ENCODE measurements at regions not wholly inside any gene's neighbourhood (a gene's known extent, or its start where the extent isn't known, plus 50 kb on each side); places are given as distances from the start of the nearest gene placed in this dataset.

DNA sequence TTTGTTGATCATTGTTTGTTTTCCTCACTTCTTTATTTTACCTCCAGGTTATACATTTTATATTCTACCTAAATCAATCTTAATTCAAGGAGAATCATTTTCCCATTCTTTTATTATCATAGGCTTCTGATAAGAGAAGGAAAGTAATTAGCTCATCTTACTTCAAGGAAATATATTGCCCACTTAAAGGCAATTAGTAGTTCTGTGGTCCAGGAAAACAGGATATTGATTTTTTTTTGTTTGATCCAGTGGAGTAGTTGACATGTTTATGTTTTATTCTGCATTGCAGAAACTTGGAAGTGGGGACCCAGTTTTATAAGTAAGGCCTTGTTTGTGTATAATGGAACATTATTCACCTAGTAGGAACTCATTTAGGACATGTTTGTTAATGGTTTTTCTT is 390.6 kb downstream of the NDFIP2 start:
- CTCF ChIA-PET, result interaction anchor here (0.5 to 0.9 kb wide), 3 partner anchors 446 to 489 kb away, joined by 3 to 5 read pairs (median 3); no protein-coding TSS in a partner anchor
- H3K4me3 ChIP-seq (ENCODE audit: low read depth, low read length), result no peak overlapping the region
- TF ChIP-seq, protein P1, sequence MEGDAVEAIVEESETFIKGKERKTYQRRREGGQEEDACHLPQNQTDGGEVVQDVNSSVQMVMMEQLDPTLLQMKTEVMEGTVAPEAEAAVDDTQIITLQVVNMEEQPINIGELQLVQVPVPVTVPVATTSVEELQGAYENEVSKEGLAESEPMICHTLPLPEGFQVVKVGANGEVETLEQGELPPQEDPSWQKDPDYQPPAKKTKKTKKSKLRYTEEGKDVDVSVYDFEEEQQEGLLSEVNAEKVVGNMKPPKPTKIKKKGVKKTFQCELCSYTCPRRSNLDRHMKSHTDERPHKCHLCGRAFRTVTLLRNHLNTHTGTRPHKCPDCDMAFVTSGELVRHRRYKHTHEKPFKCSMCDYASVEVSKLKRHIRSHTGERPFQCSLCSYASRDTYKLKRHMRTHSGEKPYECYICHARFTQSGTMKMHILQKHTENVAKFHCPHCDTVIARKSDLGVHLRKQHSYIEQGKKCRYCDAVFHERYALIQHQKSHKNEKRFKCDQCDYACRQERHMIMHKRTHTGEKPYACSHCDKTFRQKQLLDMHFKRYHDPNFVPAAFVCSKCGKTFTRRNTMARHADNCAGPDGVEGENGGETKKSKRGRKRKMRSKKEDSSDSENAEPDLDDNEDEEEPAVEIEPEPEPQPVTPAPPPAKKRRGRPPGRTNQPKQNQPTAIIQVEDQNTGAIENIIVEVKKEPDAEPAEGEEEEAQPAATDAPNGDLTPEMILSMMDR (IDR thresholded peaks at IDR 0.05; ENCODE audit: low read depth, low read length), result no peak
- POLR2A ChIA-PET, result no interaction called here
- DNase-seq (ENCODE audit: low read depth, low spot score), result no peak
- no peaks in the 10 kb centered on the region for H3K9me3 ChIP-seq (ENCODE audit: control insufficient read depth, insufficient read depth, low read length)
- no peaks in the 10 kb centered on the region for H3K27me3 ChIP-seq (ENCODE audit: control insufficient read depth, insufficient read depth, low read length)
- H3K27ac ChIP-seq (ENCODE audit: low read depth, low read length), result no peak overlapping the region

DNA sequence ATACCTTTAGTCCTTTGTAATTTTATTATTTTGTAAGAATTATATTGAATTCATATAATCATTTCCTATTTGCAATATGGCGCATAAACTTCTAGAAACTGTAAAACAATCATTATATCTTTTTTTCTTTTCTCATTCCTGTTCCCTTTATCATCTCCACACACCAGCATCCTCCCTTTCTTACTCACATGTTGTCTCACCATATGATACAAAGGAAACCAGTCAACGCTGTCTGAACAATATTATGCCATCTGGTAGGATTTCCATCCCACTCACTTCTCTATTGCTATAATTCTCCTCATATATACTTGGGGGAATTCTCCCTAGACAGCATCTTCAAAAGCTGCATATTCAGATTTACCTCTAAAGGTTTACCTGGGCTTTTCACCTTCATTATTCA is 389.8 kb downstream of the NDFIP2 start:
- H3K4me3 ChIP-seq (ENCODE audit: low read depth, low read length), result no peak overlapping the region

DNA sequence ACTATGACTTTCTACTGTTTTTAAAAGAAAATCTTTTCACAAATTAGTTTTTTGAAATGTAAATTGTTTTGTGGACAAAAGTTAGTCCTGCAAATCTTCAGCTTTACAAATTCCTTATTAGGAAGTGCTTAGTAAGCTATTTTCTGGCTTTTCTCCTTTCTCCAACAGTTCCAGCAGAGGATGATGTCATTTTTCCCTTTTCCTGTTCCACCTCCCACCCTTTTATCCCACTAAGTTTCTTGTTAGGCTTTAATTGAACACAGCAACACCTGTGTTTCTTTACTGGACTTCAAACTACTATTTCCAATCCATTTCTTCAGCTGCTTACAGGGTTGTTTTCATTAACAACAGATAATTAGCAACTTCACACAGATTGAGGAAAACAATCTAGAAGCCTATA is 389.2 kb downstream of the NDFIP2 start:
- Histone ChIP-seq H3K27ac (ENCODE audit: low read depth, low read length) (no peak overlapping the region), H3K4me3 (ENCODE audit: low read depth, low read length) (no peak overlapping the region), H3K9me3 (ENCODE audit: control insufficient read depth, insufficient read depth, low read length) (no peaks in the 10 kb centered on the region), H3K27me3 (ENCODE audit: control insufficient read depth, insufficient read depth, low read length) (no peaks in the 10 kb centered on the region)
- DNase-seq (ENCODE audit: low read depth, low spot score), result no peak
- ChIA-PET POLR2A (no interaction called here), CTCF (interaction anchor here (0.6 to 1.4 kb wide), 3 partner anchors 30 to 473 kb away, joined by 3 to 5 read pairs (median 4); no protein-coding TSS in a partner anchor)
- TF ChIP-seq, protein P1 (IDR thresholded peaks at IDR 0.05; ENCODE audit: low read depth, low read length), result no peak

More for the DNA sequence above, 389.8 kb downstream of the NDFIP2 start:
- CTCF ChIA-PET, result interaction anchor here (0.5 to 0.7 kb wide), 2 partner anchors 357 to 447 kb away, joined by 3 to 5 read pairs; no protein-coding TSS in a partner anchor
- POLR2A ChIA-PET, result no interaction called here
- DNase-seq (ENCODE audit: low read depth, low spot score), result no peak
- H3K27me3 ChIP-seq (ENCODE audit: control insufficient read depth, insufficient read depth, low read length), result no peaks in the 10 kb centered on the region
- H3K27ac ChIP-seq (ENCODE audit: low read depth, low read length), result no peak overlapping the region
- no peaks in the 10 kb centered on the region for H3K9me3 ChIP-seq (ENCODE audit: control insufficient read depth, insufficient read depth, low read length)
- TF ChIP-seq, protein P1 (IDR thresholded peaks at IDR 0.05; ENCODE audit: low read depth, low read length), result no peak

DNA sequence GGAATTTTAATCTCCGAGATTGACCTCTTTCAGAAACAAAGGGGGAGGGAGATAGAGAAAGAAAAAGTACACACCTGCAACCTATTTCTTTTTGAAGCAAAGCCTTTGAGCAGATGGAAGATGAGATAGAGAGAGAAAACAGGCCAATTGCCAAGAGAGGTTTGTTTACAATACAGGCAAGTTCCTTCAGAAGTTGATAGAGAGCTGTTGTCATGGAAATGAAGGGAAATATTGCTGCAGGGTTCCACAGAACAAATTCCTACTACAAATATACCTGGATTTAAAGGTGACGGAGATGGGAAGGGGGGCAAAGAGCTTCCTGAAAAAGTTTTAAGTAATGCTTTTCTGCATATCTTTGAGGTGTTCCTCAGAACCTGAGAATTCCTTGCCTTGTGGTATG is 388.4 kb downstream of the NDFIP2 start:
- H3K4me3 ChIP-seq (ENCODE audit: low read depth, low read length), result no peak overlapping the region
- no peaks in the 10 kb centered on the region for H3K27me3 ChIP-seq (ENCODE audit: control insufficient read depth, insufficient read depth, low read length)
- TF ChIP-seq, protein P1 (IDR thresholded peaks at IDR 0.05; ENCODE audit: low read depth, low read length), result no peak
- POLR2A ChIA-PET, result no interaction called here
- H3K27ac ChIP-seq (ENCODE audit: low read depth, low read length), result no peak overlapping the region
- DNase-seq (ENCODE audit: low read depth, low spot score), result no peak
- CTCF ChIA-PET, result interaction anchor here (0.6 to 1.4 kb wide), 3 partner anchors 31 to 474 kb away, joined by 3 to 4 read pairs (median 3); no protein-coding TSS in a partner anchor
- H3K9me3 ChIP-seq (ENCODE audit: control insufficient read depth, insufficient read depth, low read length), result no peaks in the 10 kb centered on the region

DNA sequence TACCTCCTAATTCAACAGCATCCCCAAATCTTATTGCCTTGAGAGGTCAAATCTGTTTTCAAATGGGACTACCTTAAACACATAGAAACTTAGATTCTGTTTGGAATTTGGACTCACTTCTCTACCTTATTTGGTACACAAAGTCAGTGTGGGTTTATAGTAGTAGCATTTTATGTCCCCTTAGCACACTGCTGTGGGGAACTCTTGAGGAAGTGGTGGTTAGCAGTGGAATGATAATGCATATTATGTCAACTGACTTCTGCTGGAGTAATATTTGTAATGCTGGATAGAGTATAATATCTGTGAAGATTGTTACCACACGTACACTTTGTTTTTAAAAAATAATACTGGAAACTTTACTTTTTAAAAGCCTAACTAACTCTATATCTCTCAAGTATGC is 386.3 kb downstream of the NDFIP2 start:
- Histone ChIP-seq H3K27ac (ENCODE audit: low read depth, low read length) (no peak overlapping the region), H3K27me3 (ENCODE audit: control insufficient read depth, insufficient read depth, low read length) (no peaks in the 10 kb centered on the region), H3K9me3 (ENCODE audit: control insufficient read depth, insufficient read depth, low read length) (no peaks in the 10 kb centered on the region), H3K4me3 (ENCODE audit: low read depth, low read length) (no peak overlapping the region)
- DNase-seq (ENCODE audit: low read depth, low spot score), result no peak
- POLR2A ChIA-PET, result no interaction called here
- CTCF ChIA-PET, result no interaction called here
- TF ChIP-seq, protein P1 (IDR thresholded peaks at IDR 0.05; ENCODE audit: low read depth, low read length), result no peak

Measured in AG04450 (cell line).